NB4 (cell line): ENCODE measurements at regions not wholly inside any gene's neighbourhood (a gene's known extent, or its start where the extent isn't known, plus 50 kb on each side); places are given as distances from the start of the nearest gene placed in this dataset.

Source experiments
- CTCF ChIP-seq: IDR thresholded peaks from one replicate; pipeline ENCODE4 v1.5.1; 2012; ENCODE audit warnings: low read depth, low read length
- MAX ChIP-seq: IDR thresholded peaks from 2 replicates; pipeline ENCODE4 v1.6.1; 2011; ENCODE audit warnings: low read depth, low read length
- MYC ChIP-seq: IDR thresholded peaks from 2 replicates; pipeline ENCODE4 v1.6.1; 2011; ENCODE audit warnings: low read depth, low read length
- POLR2A ChIP-seq: IDR thresholded peaks from 2 replicates; pipeline ENCODE4 v1.6.1; 2011; ENCODE audit warnings: mild to moderate bottlenecking; ENCODE audit not compliant: insufficient read length; ENCODE audit errors: extremely low read depth

GRCh38 chr13:39266426-39266825 is 228.2 kb downstream of the NHLRC3 start:
- TF ChIP-seq CTCF (no peak), MYC (no peak), POLR2A (no peak), MAX (no peak)
